ENCODE measurements at regions not wholly inside any gene's neighbourhood (a gene's known extent, or its start where the extent isn't known, plus 50 kb on each side); places are given as distances from the start of the nearest gene placed in this dataset.

DNA sequence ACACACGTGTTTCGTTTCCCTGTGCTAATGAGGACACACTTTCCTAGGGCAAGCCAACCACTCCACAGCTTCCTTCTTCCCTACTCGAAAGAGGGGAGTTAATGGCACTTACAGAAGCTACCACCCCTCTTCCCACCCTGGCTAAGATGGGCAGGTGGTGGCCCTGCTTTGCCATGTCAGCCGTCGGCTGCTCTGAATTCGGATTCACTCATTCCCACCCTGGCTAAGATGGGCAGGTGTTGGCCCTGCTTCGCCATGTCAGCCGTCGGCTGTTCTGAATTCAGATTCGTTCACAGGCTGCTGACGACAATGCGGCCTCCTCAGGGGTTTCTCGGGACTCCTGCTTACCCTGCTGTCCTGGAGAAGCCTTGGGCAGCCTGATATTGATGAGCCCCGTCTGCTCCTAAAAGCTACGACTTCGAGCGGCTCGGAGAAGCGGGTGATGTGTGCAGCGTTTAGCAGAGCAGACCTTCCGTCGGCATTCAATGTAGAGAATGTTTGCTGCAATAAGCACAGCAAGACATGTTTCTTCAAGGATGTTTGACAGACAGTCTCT lies 56.2 kb upstream of the PPP2R2D start:
- peak; percentile 46 for DNase-seq

DNA sequence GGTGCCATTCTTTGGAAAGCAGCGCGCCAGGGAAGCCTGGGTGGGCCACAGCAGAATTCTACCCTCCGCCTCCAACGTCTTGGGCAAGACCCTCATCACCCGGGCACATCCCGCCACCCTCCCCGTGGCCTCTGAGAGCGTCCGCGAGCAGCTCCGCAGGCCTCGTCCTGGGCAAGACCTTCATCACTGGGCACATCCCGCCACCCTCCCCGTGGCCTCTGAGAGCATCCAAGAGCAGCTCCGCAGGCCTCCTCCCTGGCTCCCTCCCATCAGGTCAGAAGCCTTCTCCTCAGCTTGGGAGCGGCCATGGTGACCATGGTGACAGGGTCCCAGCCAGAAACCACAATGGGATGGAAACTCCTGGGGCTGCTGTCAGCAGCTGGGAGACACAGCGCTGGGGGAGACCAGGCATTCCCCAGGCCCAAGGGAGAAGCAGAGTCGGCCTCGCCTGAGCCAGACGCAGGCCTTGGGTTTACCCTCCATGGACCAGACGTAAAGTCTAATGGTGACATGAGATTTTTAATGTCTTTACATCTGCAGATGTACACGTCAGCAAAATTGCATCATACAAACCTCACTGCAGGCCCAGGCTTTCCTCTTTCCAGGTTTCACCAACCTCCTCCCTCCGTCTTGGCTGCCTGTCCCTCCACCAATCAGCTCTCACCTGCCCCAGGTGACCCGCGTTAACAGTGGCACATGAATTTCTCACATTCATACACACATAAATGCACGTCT lies 55.1 kb upstream of the PPP2R2D start:
- peak; percentile 41 for DNase-seq

DNA sequence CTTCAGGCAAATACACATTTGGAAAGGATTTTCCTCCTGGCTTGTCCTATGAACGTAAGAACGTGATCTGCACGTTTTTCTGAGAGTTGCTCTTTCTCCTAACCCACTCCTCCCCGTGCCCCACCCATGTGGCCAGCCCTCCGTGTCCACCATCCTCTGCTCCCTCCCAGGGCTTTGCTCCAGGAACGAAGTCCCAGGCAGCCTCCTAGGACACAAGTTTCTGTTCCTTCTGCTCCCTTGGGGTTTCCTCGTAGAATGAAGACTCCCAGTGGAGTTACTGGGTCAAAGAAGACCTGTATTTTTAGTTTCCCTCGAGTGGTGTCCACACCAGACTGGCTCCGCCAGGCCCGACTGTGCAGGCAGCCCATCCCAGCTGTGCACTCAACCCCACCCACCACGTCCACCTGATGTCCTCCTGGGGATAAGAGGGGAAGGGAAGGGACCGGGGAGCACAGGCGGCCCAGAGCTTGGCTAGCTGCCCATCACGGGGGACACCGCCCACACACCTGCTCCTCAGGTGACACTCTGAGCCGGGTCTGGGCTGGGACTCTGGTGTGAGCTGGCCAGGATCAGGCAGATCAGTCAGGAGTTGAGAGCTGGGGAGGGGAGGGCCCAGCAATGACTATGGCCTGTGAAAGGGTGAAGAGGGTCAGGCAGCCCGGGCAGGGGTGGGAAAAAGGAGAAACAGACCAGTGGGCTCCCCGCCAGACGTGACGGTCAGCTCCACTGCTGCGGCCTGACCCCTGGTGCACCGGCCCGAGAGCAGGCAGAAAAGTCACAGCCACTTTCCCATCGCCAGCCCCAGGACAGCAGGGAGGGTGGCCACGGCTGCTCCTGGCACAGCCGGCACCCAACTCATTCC lies 54.3 kb upstream of the PPP2R2D start:
- DNase-seq: peak; percentile 41

DNA sequence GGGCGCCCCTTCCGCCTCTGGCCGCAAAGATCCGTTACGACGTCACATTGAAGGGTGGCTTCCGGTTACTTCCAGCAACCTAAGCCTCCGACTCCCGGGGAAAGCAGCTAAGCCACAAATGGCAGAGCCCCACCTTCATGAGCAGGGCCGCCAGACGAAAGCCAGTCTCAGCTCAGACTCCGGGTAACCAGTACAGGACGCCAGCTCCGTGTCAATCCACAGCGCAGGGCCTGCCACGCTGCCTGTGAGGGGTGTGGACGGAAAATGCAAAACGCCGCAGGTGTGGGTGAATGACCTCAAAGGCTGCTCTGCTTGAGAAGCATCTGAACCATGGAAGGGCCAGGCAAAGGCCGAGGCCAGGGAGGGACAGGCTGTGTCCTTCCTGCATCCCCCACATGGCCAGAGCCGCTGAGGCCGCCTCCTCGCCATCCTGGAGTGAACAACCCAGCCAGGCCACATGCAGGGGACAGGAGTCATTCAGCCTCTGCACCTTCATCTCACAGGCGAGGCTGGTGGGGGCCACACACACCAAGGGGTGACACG lies 53.5 kb upstream of the PPP2R2D start:
- peak; percentile 54 for DNase-seq

- peak; percentile 47 for DNase-seq
Observed at GRCh38 chr10:131848296-131848695, 52.5 kb upstream of the PPP2R2D start.

DNA sequence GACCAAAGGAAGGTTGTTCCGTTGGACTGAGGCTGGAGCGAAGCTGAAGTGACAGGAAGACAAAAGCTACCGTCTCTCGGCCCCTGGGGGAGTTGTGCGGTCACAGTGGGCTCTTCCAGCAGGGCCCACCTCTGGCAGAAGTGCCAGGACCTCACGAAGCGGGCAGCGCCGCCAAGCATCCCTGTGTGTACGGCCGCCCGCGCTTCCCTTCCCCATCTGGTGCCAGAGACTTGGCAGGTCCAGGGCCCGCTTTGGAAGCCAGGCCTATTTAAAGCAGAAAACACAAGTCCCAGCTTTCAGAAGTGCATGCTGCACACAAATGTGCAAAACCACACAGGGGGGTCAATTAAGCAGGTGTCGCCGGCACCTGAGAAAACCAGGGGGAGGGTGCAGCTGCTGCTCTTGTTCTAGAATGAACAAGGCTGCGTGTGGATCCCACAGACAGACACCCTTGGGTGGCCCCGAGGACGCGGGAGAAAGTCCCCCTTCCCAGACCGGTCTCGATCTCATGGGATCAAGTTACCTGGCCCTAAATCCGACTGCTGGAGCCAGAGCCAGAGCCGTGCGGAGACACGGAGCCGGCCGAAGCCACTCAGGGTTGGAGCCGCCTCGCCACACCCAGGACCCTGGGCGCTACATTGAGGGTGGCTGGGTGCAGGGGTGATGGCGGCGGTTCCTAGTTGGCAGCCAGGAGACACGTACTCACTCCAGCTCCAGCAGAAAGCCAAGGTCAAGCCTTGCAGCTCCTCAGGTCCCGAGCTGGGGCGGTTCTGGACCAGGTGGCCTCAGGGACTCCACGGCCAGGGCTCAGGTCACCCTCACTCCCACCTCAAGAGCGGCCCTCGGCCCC lies 51.8 kb upstream of the PPP2R2D start:
- peak; percentile 37 for DNase-seq

DNA sequence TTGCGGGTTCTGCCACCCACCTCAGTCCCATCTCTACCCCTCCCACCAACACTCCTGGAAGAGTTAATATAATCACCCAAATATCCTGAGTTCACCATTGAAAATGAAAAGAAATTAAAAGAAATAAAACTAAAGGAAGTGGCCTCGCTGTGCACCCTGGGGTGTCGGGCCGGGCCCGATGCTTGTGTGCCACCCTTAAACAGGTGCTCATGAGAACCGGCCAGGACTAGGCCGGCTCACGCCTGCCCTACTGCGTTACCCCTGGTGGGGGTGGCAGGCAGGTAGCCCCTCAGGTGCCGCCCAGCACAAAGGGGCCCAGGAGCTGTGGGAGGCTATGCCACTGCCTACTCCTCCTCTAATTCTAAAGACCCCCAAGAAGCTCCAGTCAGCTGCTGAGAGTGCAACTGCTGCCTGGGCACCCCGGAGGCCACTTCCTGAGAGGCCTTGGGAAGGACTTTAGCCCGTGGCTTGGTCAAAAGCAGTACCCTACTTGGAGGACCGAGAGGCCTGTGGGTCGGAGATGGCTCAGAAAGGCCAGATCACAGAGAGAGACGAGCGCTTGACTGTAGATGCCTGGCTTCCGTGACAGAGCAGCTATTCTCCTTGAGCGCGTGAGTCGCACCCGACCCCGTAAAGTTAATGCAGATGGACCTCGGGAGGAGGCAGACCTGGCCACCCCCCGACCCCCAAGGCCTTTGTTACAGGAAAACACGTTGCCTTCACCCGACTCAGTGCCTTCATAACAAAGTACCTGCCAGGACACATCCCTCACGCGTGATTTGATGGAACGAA lies 51.0 kb upstream of the PPP2R2D start:
- DNase-seq: peak; percentile 55

DNA sequence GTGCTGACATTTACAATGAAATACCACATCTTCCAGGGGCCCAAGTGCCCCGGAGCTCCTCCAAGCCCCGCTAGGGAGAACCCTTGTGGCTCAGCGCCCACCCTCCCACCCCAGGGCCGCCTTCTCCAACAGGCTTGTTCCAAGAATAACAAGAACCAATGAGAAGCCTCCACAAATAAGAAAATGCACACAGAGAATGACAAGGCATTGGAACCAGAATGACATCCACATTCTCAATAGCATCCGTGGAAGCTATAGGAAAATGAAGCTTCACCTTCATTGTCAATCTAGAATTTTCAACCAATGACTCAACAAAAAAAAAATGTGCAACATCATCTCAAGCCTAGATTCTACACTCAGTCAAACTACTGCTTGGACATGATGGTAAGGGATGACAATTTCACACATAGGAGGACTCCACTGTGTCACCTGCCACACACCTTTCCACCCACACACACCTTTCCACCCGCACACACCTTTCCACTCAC lies 50.4 kb upstream of the PPP2R2D start:
- DNase-seq: no peak
